OCI-LY3 (cell line): ENCODE measurements at regions not wholly inside any gene's neighbourhood (a gene's known extent, or its start where the extent isn't known, plus 50 kb on each side); places are given as distances from the start of the nearest gene placed in this dataset.

Experiments
- H2AFZ ChIP-seq: fragments of 200-600, 300-600 bp; shearing (Covaris generic); 2 replicates; pipeline ENCODE4 v1.6.0; 2014; ENCODE audit warnings: antibody characterized with exemption, low read depth, low read length
- H3K27ac ChIP-seq: fragments of 200-600, 300-600 bp; sonication (generic); 2 replicates; pipeline ENCODE4 v1.5.1; 2014; ENCODE audit warnings: mild to moderate bottlenecking, low read length, moderate library complexity, mixed read lengths
- H3K27me3 ChIP-seq: fragments of 200-600, 300-600 bp; sonication (generic); 2 replicates; pipeline ENCODE4 v1.6.1; 2014; ENCODE audit warnings: low read depth, low read length, mixed read lengths
- H3K36me3 ChIP-seq: fragments of 200-600, 300-600 bp; sonication (generic); replicated peaks from 2 replicates; pipeline ENCODE3; 2014; ENCODE audit warnings: low read depth, low read length, mixed read lengths
- H3K4me1 ChIP-seq: fragments of 300-600, 200-600 bp; sonication (generic); 2 replicates; pipeline ENCODE4 v1.6.1; 2014; ENCODE audit warnings: low read length, mixed read lengths
- H3K4me2 ChIP-seq: fragments of 200-600, 300-600 bp; sonication (generic); 2 replicates; pipeline ENCODE4 v1.6.1; 2014; ENCODE audit warnings: low read length, mixed read lengths
- H3K4me3 ChIP-seq: fragments of 300-600, 200-600 bp; sonication (generic); 2 replicates; pipeline ENCODE4 v1.5.1; 2014; ENCODE audit warnings: antibody characterized with exemption, mild to moderate bottlenecking, low read length, moderate library complexity
- H3K79me2 ChIP-seq: fragments of 300-600, 200-600 bp; shearing (Covaris generic); 2 replicates; pipeline ENCODE4 v1.6.1; 2014; ENCODE audit warnings: mild to moderate bottlenecking, low read length, mixed read lengths
- H3K9ac ChIP-seq: fragments of 300-600, 200-600 bp; shearing (Covaris generic); 2 replicates; pipeline ENCODE4 v1.6.0; 2014; ENCODE audit warnings: mild to moderate bottlenecking, low read length, moderate library complexity
- H3K9me3 ChIP-seq: fragments of 200-600, 300-600 bp; shearing (Covaris generic); 2 replicates; pipeline ENCODE4 v1.6.1; 2014; ENCODE audit warnings: low read length, mixed read lengths; ENCODE audit not compliant: insufficient read depth
- H4K20me1 ChIP-seq: fragments of 200-600, 300-600 bp; sonication (generic); 2 replicates; pipeline ENCODE4 v1.6.1; 2016; ENCODE audit warnings: low read length, mixed read lengths; ENCODE audit not compliant: insufficient read depth
- EZH2phosphoT487 ChIP-seq: fragments of 200-600 bp; shearing (Covaris generic); IDR thresholded peaks from 2 replicates; pipeline ENCODE4 v1.6.1; 2018; ENCODE audit warnings: antibody characterized with exemption, mixed run types, low read depth
- TF ChIP-seq, protein P1 (sequence below): fragments of 200-600, 300-600 bp; sonication (generic); IDR thresholded peaks from 2 replicates; pipeline ENCODE4 v1.5.1; 2014; ENCODE audit warnings: antibody characterized with exemption, low read length, low read depth

DNA sequence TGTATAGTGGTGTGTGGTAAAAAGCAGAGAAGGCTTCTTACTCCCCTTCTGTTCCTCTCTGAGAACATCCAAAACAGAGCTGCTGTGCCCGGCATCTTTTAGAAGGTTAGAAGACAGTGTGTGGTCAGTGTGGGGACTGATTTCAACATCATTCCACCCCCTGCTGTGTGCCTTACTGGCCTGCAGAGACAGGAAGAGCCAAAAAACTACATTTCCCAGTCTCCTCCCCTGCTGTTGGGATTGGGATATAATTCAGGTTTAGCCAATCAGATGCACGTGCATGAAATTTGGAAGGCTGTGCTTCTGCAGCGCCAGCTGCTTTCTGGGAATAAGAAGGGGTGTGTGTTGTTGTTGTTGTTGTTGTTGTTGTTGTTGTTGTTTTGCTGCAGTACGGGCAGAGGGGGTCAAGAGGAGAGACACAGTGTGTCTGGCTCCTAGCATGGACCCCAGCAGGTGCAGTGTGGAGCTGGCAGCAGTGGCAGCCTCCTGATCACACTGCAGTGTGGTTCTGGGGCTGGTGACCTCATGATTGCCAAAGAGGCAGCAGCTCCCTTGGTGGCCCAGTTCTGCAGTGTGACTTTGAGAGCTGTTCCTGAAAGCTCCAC, 74.7 kb downstream of the MRPL14 start:
- H2AFZ ChIP-seq, result no peak overlapping the region

DNA sequence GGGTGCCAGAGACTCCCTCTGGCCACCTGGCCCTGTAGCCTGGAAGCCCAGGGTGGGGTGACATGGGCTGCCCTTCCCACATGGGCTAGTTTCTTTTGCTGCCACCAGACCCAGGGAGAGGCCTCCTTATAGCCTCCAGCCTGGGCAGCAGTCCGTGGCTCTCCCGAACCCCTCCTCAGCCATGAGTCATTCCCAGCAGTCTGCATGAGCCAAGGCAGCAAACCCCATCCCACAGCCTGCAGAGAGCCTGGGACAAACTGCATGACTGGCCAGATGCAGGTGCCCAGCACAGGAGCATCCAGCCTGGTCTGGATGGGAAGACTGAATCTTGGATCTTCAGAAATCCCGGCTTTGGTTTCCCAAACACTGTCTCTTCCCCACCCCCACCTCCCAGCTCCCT, 75.7 kb downstream of the MRPL14 start:
- Histone ChIP-seq H3K27ac (no peak overlapping the region), H4K20me1 (no peaks in the 10 kb centered on the region), H3K27me3 (peaks cover 12% of the 10 kb centered on the region; the same call in 1 of the 2 replicates), H3K9me3 (no peaks in the 10 kb centered on the region), H3K36me3 (no peaks in the 10 kb centered on the region), H3K9ac (no peak overlapping the region), H2AFZ (no peak overlapping the region), H3K4me2 (no peak overlapping the region), H3K4me1 (peaks cover 8% of the 10 kb centered on the region), H3K4me3 (no peak overlapping the region), H3K79me2 (no peaks in the 10 kb centered on the region)
- TF ChIP-seq, protein P1, sequence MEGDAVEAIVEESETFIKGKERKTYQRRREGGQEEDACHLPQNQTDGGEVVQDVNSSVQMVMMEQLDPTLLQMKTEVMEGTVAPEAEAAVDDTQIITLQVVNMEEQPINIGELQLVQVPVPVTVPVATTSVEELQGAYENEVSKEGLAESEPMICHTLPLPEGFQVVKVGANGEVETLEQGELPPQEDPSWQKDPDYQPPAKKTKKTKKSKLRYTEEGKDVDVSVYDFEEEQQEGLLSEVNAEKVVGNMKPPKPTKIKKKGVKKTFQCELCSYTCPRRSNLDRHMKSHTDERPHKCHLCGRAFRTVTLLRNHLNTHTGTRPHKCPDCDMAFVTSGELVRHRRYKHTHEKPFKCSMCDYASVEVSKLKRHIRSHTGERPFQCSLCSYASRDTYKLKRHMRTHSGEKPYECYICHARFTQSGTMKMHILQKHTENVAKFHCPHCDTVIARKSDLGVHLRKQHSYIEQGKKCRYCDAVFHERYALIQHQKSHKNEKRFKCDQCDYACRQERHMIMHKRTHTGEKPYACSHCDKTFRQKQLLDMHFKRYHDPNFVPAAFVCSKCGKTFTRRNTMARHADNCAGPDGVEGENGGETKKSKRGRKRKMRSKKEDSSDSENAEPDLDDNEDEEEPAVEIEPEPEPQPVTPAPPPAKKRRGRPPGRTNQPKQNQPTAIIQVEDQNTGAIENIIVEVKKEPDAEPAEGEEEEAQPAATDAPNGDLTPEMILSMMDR, result no peak

More for the DNA sequence above, 74.7 kb downstream of the MRPL14 start:
- Histone ChIP-seq H3K9ac (no peak overlapping the region), H3K27ac (no peak overlapping the region), H3K27me3 (peaks cover 12% of the 10 kb centered on the region; the same call in 1 of the 2 replicates), H3K9me3 (no peaks in the 10 kb centered on the region), H3K4me3 (no peak overlapping the region), H3K79me2 (no peaks in the 10 kb centered on the region), H4K20me1 (no peaks in the 10 kb centered on the region), H3K4me2 (no peak overlapping the region), H3K4me1 (peaks cover 8% of the 10 kb centered on the region), H3K36me3 (no peaks in the 10 kb centered on the region)
- TF ChIP-seq, protein P1, result no peak
- TF ChIP-seq EZH2phosphoT487, result no peak

DNA sequence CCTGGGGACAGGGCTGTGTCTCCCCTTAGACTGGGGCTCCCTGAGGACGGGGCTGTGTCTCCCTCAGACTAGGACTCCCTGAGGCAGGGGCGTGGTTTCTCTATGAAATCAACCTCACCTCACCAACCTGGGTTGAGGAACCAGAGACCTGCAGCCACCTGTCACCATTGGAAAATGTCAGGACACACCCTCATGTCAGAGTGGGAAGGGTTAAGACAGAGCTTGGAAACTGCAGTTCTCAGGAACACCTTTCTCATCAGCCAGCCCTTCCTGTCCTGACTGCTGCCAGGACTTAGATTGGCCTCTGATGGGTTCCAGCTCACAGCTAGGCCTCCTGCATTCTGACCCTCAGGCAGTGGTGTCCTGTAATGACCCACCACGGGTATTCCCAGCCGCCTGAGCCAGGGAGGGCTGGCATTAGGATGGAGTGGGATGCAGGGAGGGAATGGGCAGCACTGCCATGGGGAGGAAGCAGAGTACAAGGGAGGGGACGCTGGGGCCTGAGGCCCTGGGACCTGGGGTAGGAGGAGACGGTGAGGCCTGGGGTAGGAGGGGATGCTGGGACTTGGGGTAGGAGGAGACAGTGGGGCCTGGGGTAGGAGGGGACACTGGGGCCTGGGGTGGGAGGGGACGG, 76.3 kb downstream of the MRPL14 start:
- Histone ChIP-seq H4K20me1 (no peaks in the 10 kb centered on the region), H3K9me3 (no peaks in the 10 kb centered on the region), H3K27ac (no peak overlapping the region), H2AFZ (no peak overlapping the region), H3K36me3 (no peaks in the 10 kb centered on the region), H3K4me2 (no peak overlapping the region), H3K27me3 (peaks cover 12% of the 10 kb centered on the region; the same call in 1 of the 2 replicates), H3K79me2 (no peaks in the 10 kb centered on the region), H3K9ac (no peak overlapping the region), H3K4me3 (no peak overlapping the region), H3K4me1 (peaks cover 8% of the 10 kb centered on the region)
- no peak for TF ChIP-seq EZH2phosphoT487

DNA sequence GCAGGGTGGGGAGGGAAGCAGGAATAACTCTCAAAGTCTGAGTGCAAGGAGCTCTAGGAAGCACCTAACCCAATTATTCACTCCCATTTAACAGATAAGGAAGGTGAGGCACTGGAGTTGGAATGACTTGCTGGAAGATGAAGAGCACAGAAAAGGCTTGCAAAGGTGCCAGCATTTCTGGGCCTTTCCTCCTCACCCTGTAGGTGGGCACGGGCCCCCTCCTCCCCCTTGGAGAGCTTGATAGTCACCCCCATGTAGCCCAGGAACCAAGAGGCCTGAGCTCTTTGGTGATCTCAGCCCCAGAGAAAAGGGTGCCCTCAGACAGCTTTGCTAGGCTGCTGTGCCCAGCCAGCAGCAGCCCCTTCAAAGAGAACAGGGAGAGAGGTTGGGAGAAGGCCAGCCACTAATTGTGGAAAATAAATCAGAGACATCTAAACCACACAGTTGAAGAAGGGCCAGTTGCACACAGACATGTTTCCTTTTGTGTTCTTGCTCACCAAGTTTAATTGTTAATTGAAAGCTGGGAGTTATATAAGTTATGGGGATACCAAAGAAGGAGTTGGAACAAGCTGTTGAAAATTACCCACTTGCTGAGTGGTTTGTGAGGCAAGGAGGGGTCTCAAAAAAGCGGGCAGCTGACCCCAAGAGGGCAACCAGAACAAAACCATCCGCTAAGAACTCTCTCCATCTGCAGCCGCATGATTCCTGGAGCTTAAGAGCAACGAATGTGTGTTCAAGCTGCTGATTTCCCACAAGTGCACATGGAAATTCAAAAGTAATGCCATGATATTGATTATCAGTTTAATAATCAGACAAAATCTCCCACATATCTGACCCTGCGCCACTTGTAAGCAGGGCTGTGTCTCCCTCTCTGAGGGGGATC, 77.0 kb downstream of the MRPL14 start:
- Histone ChIP-seq H3K27me3 (peaks cover 12% of the 10 kb centered on the region; the same call in 1 of the 2 replicates), H3K36me3 (no peaks in the 10 kb centered on the region), H3K4me2 (no peak overlapping the region), H3K4me3 (no peak overlapping the region), H3K79me2 (no peaks in the 10 kb centered on the region), H3K27ac (no peak overlapping the region), H3K9ac (no peak overlapping the region), H2AFZ (no peak overlapping the region), H3K4me1 (peaks cover 8% of the 10 kb centered on the region), H4K20me1 (no peaks in the 10 kb centered on the region), H3K9me3 (no peaks in the 10 kb centered on the region)
- TF ChIP-seq, protein P1, result no peak
- TF ChIP-seq EZH2phosphoT487, result no peak
